HG02623 (cell line): ENCODE measurements at regions not wholly inside any gene's neighbourhood (a gene's known extent, or its start where the extent isn't known, plus 50 kb on each side); places are given as distances from the start of the nearest gene placed in this dataset.

Experiments
- ATAC-seq: cut with Tn5 transposase; IDR thresholded peaks from one replicate; pipeline ENCODE4 v1.9.1; 2021; ENCODE audit warnings: moderate library complexity; ENCODE audit not compliant: unreplicated experiment

- no peak for ATAC-seq
These were observed 208.6 kb upstream of the SFRP2 start for GRCh38 chr4:153997516-153997915.

- ATAC-seq, result no peak
These were observed 200.6 kb upstream of the SFRP2 start for GRCh38 chr4:153989505-153989904.

- ATAC-seq, result no peak
These were observed 199.8 kb upstream of the SFRP2 start for GRCh38 chr4:153988492-153989363.

- ATAC-seq, result no peak
These were observed 198.4 kb upstream of the SFRP2 start for GRCh38 chr4:153987291-153987690.

GRCh38 chr4:153976954-153977353 is 188.1 kb upstream of the SFRP2 start:
- ATAC-seq, result no peak

- ATAC-seq, result no peak
These were observed 185.6 kb upstream of the SFRP2 start for GRCh38 chr4:153974452-153974851.

- ATAC-seq, result no peak
These were observed 185.1 kb upstream of the SFRP2 start for GRCh38 chr4:153973942-153974341.

- ATAC-seq, result no peak
These were observed 183.0 kb upstream of the SFRP2 start for GRCh38 chr4:153971899-153972298.

- ATAC-seq, result no peak
These were observed 181.3 kb upstream of the SFRP2 start for GRCh38 chr4:153970169-153970568.

- no peak for ATAC-seq
These were observed 180.7 kb upstream of the SFRP2 start for GRCh38 chr4:153969542-153969941.

GRCh38 chr4:153966641-153967040 is 177.8 kb upstream of the SFRP2 start:
- no peak for ATAC-seq

- ATAC-seq, result no peak
These were observed 174.3 kb upstream of the SFRP2 start for GRCh38 chr4:153963216-153963615.

- no peak for ATAC-seq
These were observed 173.6 kb upstream of the SFRP2 start for GRCh38 chr4:153962311-153963039.

GRCh38 chr4:153955327-153955726 is 166.4 kb upstream of the SFRP2 start:
- ATAC-seq, result no peak

- no peak for ATAC-seq
These were observed 165.8 kb upstream of the SFRP2 start for GRCh38 chr4:153954654-153955053.

GRCh38 chr4:153950100-153950979 is 161.5 kb upstream of the SFRP2 start:
- no peak for ATAC-seq

GRCh38 chr4:153948041-153948440 is 159.2 kb upstream of the SFRP2 start:
- no peak for ATAC-seq

- no peak for ATAC-seq
These were observed 158.2 kb upstream of the SFRP2 start for GRCh38 chr4:153947124-153947523.

- ATAC-seq, result no peak
These were observed 156.8 kb upstream of the SFRP2 start for GRCh38 chr4:153945704-153946103.

GRCh38 chr4:153943738-153944415 is 155.0 kb upstream of the SFRP2 start:
- no peak for ATAC-seq

- ATAC-seq, result no peak
These were observed 152.0 kb upstream of the SFRP2 start for GRCh38 chr4:153940916-153941315.
